Caco-2 (cell line): ENCODE measurements at regions not wholly inside any gene's neighbourhood (a gene's known extent, or its start where the extent isn't known, plus 50 kb on each side); places are given as distances from the start of the nearest gene placed in this dataset.

ENCODE experiments used
- BruUV-seq: library from RNA; stranded (reverse); fragments of 400-500 nt; replicated peaks from 2 replicates; lab custom pipeline; 2021; lab: Mats Ljungman, UMichigan
- CTCF ChIA-PET: fragments of 300-600 bp; sonication (Branson Sonifier 250); formaldehyde crosslinking; loops from one replicate; lab custom pipeline; 2022; ENCODE audit warnings: antibody characterized with exemption; lab: Charles Lee
- POLR2A ChIA-PET: fragments of 300-600 bp; sonication (Branson Sonifier 250); formaldehyde crosslinking; loops from one replicate; lab custom pipeline; 2022; ENCODE audit warnings: antibody characterized with exemption; lab: Charles Lee
- DNase-seq, 2 experiments: peaks; one replicate each; pipeline versions ENCODE4 v3.0.0 to v3.0.0-alpha.2; 2020 to 2022
- H3K27me3 ChIP-seq: replicated peaks from 2 replicates; pipeline ENCODE4 v1.6.0; 2011; ENCODE audit warnings: low read length; ENCODE audit not compliant: control insufficient read depth, insufficient read depth
- H3K36me3 ChIP-seq: 2 replicates; pipeline ENCODE4 v1.5.1; 2011; ENCODE audit warnings: low read length; ENCODE audit not compliant: control insufficient read depth, insufficient read depth
- H3K4me1 ChIP-seq: fragments of 250-450 bp; sonication (Bioruptor Pico); 2 replicates; pipeline ENCODE4 v1.5.1; 2020; ENCODE audit warnings: mild to moderate bottlenecking
- H3K4me3 ChIP-seq: 2 replicates; pipeline ENCODE4 v1.5.1; 2011; ENCODE audit warnings: low read depth, mild to moderate bottlenecking, control low read depth, low read length
- H3K9me3 ChIP-seq: fragments of 250-450 bp; sonication (Bioruptor Pico); 2 replicates; pipeline ENCODE4 v1.5.1; 2020; ENCODE audit warnings: mild to moderate bottlenecking, moderate library complexity
- H3K27ac Mint-ChIP-seq: one replicate; pipeline ENCODE4 v1.8.0; 2022; ENCODE audit warnings: mixed read lengths; ENCODE audit not compliant: unreplicated experiment
- H3K27me3 Mint-ChIP-seq: one replicate; pipeline ENCODE4 v1.8.0; 2022; ENCODE audit warnings: mixed read lengths; ENCODE audit not compliant: insufficient read depth, unreplicated experiment
- H3K36me3 Mint-ChIP-seq: one replicate; pipeline ENCODE4 v1.8.0; 2022; ENCODE audit warnings: mild to moderate bottlenecking, mixed read lengths; ENCODE audit not compliant: insufficient read depth, unreplicated experiment
- H3K4me1 Mint-ChIP-seq: one replicate; pipeline ENCODE4 v1.8.0; 2022; ENCODE audit warnings: low read depth, mixed read lengths; ENCODE audit not compliant: unreplicated experiment
- H3K4me3 Mint-ChIP-seq: one replicate; pipeline ENCODE4 v1.8.0; 2022; ENCODE audit warnings: mild to moderate bottlenecking, moderate library complexity, mixed read lengths; ENCODE audit not compliant: unreplicated experiment
- H3K9me3 Mint-ChIP-seq: one replicate; pipeline ENCODE4 v1.8.0; 2022; ENCODE audit warnings: mixed read lengths; ENCODE audit not compliant: unreplicated experiment
- intact Hi-C: fragments of 100-400 bp; cut with micrococcal nuclease; formaldehyde crosslinking; loops from one replicate; pipeline ENCODE4 v1.10.0; 2022; ENCODE audit not compliant: unreplicated experiment
- TF ChIP-seq, protein P1 (sequence below), 2 experiments: fragments of 200-600 bp in 1 of 2; IDR thresholded peaks; 1 replicate in 1 of 2; 2 replicates in 1 of 2; pipeline versions ENCODE4 v1.5.1 to v1.8.0; 2011 to 2022; ENCODE audit warnings: antibody characterized with exemption in 1 of 2, control low read depth in 1 of 2, inconsistent platforms in 1 of 2, low read depth in 1 of 2, low read length in 1 of 2, mild to moderate bottlenecking in 1 of 2, moderate library complexity in 1 of 2; ENCODE audit not compliant: insufficient read depth in 1 of 2, severe bottlenecking in 1 of 2, unreplicated experiment in 1 of 2

DNA sequence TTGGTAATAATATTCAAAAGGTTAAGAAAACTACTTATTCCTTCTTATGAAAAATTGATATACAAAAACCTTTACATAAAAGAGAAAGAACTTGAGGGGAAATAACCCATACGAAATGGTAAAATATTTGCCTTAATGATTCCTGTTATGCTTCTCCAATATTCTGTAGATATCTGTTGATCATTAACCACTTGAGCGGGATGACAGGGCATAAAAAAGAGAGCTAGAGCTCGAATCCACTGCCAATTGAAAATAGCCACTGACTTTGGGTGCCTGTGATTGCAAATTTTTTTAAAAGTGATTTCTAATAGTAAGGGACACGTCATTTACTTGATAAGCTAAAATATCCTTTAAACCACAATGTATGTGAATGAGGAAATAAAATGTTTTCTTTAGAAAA, 188.1 kb downstream of the MOXD1 start:
- H3K4me1 Mint-ChIP-seq: no peaks in the 10 kb centered on the region
- no peak overlapping the region for H3K4me3 ChIP-seq
- no peaks in the 10 kb centered on the region for H3K4me1 ChIP-seq
- no TSS peak for BruUV-seq
- H3K36me3 ChIP-seq: no peaks in the 10 kb centered on the region
- no peaks in the 10 kb centered on the region for H3K9me3 Mint-ChIP-seq
- no peaks in the 10 kb centered on the region for H3K27me3 ChIP-seq
- H3K27ac Mint-ChIP-seq: no peak overlapping the region
- no peaks in the 10 kb centered on the region for H3K9me3 ChIP-seq
- ChIA-PET POLR2A (no interaction called here), CTCF (no interaction called here)
- intact Hi-C loops: no loop called here
- TF ChIP-seq, protein P1, sequence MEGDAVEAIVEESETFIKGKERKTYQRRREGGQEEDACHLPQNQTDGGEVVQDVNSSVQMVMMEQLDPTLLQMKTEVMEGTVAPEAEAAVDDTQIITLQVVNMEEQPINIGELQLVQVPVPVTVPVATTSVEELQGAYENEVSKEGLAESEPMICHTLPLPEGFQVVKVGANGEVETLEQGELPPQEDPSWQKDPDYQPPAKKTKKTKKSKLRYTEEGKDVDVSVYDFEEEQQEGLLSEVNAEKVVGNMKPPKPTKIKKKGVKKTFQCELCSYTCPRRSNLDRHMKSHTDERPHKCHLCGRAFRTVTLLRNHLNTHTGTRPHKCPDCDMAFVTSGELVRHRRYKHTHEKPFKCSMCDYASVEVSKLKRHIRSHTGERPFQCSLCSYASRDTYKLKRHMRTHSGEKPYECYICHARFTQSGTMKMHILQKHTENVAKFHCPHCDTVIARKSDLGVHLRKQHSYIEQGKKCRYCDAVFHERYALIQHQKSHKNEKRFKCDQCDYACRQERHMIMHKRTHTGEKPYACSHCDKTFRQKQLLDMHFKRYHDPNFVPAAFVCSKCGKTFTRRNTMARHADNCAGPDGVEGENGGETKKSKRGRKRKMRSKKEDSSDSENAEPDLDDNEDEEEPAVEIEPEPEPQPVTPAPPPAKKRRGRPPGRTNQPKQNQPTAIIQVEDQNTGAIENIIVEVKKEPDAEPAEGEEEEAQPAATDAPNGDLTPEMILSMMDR (IDR thresholded peaks at IDR 0.05; ENCODE audit: insufficient read depth in 1 of 2, low read depth in 1 of 2, low read length in 1 of 2, severe bottlenecking in 1 of 2, unreplicated experiment in 1 of 2): no peak
- DNase-seq: no peak
- H3K36me3 Mint-ChIP-seq: no peaks in the 10 kb centered on the region
- peaks cover 10% of the 10 kb centered on the region for H3K27me3 Mint-ChIP-seq
- no peak overlapping the region for H3K4me3 Mint-ChIP-seq

DNA sequence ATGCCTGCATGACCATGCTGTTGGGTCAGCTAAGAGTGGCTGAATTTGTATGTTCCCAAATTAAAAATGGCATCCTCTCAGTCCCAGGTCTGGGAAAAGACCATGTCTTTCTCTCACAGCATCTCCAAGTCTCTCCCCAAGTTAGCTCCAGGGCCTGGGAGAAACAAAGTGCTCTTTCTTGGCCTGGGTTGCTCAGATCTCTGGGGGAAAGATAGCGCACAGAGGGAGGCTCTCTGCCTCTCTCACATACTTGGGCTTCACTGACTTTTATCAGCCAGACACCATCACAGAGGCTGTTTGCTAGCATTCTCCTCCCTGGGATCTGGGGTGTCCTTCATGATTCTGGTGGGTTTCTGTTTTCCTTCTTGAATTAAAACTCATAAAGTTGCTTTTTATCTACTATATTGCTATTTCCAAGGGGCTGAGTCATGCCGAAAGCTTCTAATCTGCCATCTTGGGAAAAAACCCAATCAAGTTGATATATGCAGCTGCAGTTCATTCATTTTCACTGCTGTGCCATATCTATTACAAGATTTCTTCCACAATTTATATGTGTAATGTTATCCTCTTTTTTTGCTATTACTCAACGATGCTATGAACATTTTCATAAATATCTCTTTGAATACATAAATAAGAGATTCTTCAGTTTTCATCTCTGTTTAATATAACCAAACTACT, 190.2 kb downstream of the MOXD1 start:
- Histone ChIP-seq H3K36me3 (no peaks in the 10 kb centered on the region), H3K4me1 (no peaks in the 10 kb centered on the region), H3K27me3 (no peaks in the 10 kb centered on the region), H3K9me3 (no peaks in the 10 kb centered on the region), H3K4me3 (no peak overlapping the region)
- H3K27ac Mint-ChIP-seq: no peak overlapping the region
- H3K36me3 Mint-ChIP-seq: no peaks in the 10 kb centered on the region
- H3K4me3 Mint-ChIP-seq: no peak overlapping the region
- CTCF ChIA-PET: no interaction called here
- H3K9me3 Mint-ChIP-seq: no peaks in the 10 kb centered on the region
- H3K4me1 Mint-ChIP-seq: no peaks in the 10 kb centered on the region
- TF ChIP-seq, protein P1 (IDR thresholded peaks at IDR 0.05; ENCODE audit: insufficient read depth in 1 of 2, low read depth in 1 of 2, low read length in 1 of 2, severe bottlenecking in 1 of 2, unreplicated experiment in 1 of 2): no peak
- intact Hi-C loops: no loop called here
- BruUV-seq: no TSS peak
- no peak for DNase-seq
- H3K27me3 Mint-ChIP-seq: peaks cover 10% of the 10 kb centered on the region
- POLR2A ChIA-PET: no interaction called here

DNA sequence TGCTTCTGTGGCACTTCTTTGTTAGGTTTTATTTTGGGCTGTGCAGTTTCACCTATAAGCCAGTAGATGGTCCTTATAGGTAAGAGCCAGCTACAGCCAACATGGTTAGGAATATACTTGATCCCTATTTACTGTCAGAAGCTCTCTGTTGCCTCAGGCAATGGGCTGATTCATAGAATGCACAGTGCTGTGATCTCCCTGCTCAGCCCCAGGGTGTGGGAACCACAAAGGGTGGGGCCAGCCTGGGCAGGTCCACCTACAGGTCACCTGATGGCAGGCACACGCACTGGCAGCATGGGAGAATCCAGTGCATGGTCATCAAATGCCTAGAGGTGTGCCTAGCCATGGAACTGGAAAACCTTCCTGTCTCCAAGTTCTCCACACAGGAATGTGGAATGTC, 191.9 kb downstream of the MOXD1 start:
- Mint-ChIP-seq H3K4me1 (no peaks in the 10 kb centered on the region), H3K27me3 (peaks cover 6% of the 10 kb centered on the region), H3K4me3 (no peak overlapping the region), H3K27ac (no peak overlapping the region), H3K9me3 (no peaks in the 10 kb centered on the region), H3K36me3 (no peaks in the 10 kb centered on the region)
- H3K4me1 ChIP-seq: no peaks in the 10 kb centered on the region
- ChIA-PET CTCF (no interaction called here), POLR2A (no interaction called here)
- no peaks in the 10 kb centered on the region for H3K9me3 ChIP-seq
- H3K27me3 ChIP-seq: no peaks in the 10 kb centered on the region
- intact Hi-C loops: no loop called here
- H3K36me3 ChIP-seq: no peaks in the 10 kb centered on the region
- BruUV-seq: no TSS peak
- no peak overlapping the region for H3K4me3 ChIP-seq
- peak in 1 of 2 experiments; percentile 40 for DNase-seq
- TF ChIP-seq, protein P1 (IDR thresholded peaks at IDR 0.05; ENCODE audit: insufficient read depth in 1 of 2, low read depth in 1 of 2, low read length in 1 of 2, severe bottlenecking in 1 of 2, unreplicated experiment in 1 of 2): no peak
